ENCODE measurements at regions not wholly inside any gene's neighbourhood (a gene's known extent, or its start where the extent isn't known, plus 50 kb on each side); places are given as distances from the start of the nearest gene placed in this dataset.

- Mint-ChIP-seq H3K36me3 (no peaks in the 10 kb centered on the region), H3K4me3 (no peak overlapping the region), H3K9me3 (no peaks in the 10 kb centered on the region), H3K27me3 (no peaks in the 10 kb centered on the region), H3K27ac (no peak overlapping the region), H3K4me1 (ENCODE audit: unreplicated experiment) (no peaks in the 10 kb centered on the region)
- no peak for TF ChIP-seq CTCF (conservative IDR thresholded peaks at IDR 0.05)
- DNase-seq (ENCODE audit: extremely low spot score, unreplicated experiment): no peak
Observed at GRCh38 chr18:71437511-71437910, 1106.6 kb downstream of the CBLN2 start.

GRCh38 chr18:71433373-71433772, 1110.8 kb downstream of the CBLN2 start:
- Mint-ChIP-seq H3K4me3 (no peak overlapping the region), H3K9me3 (no peaks in the 10 kb centered on the region), H3K36me3 (no peaks in the 10 kb centered on the region), H3K27me3 (no peaks in the 10 kb centered on the region), H3K27ac (no peak overlapping the region), H3K4me1 (ENCODE audit: unreplicated experiment) (no peaks in the 10 kb centered on the region)
- DNase-seq (ENCODE audit: extremely low spot score, unreplicated experiment): no peak
- TF ChIP-seq CTCF (conservative IDR thresholded peaks at IDR 0.05): no peak

GRCh38 chr18:71431689-71432088, 1112.5 kb downstream of the CBLN2 start:
- Mint-ChIP-seq H3K36me3 (no peaks in the 10 kb centered on the region), H3K27ac (no peak overlapping the region), H3K9me3 (no peaks in the 10 kb centered on the region), H3K4me1 (ENCODE audit: unreplicated experiment) (no peaks in the 10 kb centered on the region), H3K4me3 (no peak overlapping the region), H3K27me3 (no peaks in the 10 kb centered on the region)
- DNase-seq (ENCODE audit: extremely low spot score, unreplicated experiment): no peak
- TF ChIP-seq CTCF (conservative IDR thresholded peaks at IDR 0.05): no peak

GRCh38 chr18:71431171-71431570, 1113.0 kb downstream of the CBLN2 start:
- TF ChIP-seq CTCF (conservative IDR thresholded peaks at IDR 0.05): no peak
- Mint-ChIP-seq H3K36me3 (no peaks in the 10 kb centered on the region), H3K4me3 (no peak overlapping the region), H3K9me3 (no peaks in the 10 kb centered on the region), H3K27ac (no peak overlapping the region), H3K4me1 (ENCODE audit: unreplicated experiment) (no peaks in the 10 kb centered on the region), H3K27me3 (no peaks in the 10 kb centered on the region)
- no peak for DNase-seq (ENCODE audit: extremely low spot score, unreplicated experiment)

GRCh38 chr18:71426441-71426840, 1117.7 kb downstream of the CBLN2 start:
- no peak overlapping the region for H3K27ac Mint-ChIP-seq
- no peaks in the 10 kb centered on the region for H3K27me3 Mint-ChIP-seq
- H3K4me3 Mint-ChIP-seq: no peak overlapping the region
- H3K9me3 Mint-ChIP-seq: peaks cover 3% of the 10 kb centered on the region
- no peaks in the 10 kb centered on the region for H3K4me1 Mint-ChIP-seq (ENCODE audit: unreplicated experiment)
- H3K36me3 Mint-ChIP-seq: no peaks in the 10 kb centered on the region
- peak; percentile 60 for TF ChIP-seq CTCF (conservative IDR thresholded peaks at IDR 0.05)
- no peak for DNase-seq (ENCODE audit: extremely low spot score, unreplicated experiment)

GRCh38 chr18:71405169-71405809, 1116.4 kb downstream of the SOCS6 start:
- Mint-ChIP-seq H3K27me3 (no peaks in the 10 kb centered on the region), H3K4me1 (ENCODE audit: unreplicated experiment) (no peaks in the 10 kb centered on the region), H3K4me3 (no peak overlapping the region), H3K36me3 (no peaks in the 10 kb centered on the region), H3K9me3 (no peaks in the 10 kb centered on the region), H3K27ac (no peak overlapping the region)
- no peak for TF ChIP-seq CTCF (conservative IDR thresholded peaks at IDR 0.05)
- no peak for DNase-seq (ENCODE audit: extremely low spot score, unreplicated experiment)

Measured in type B pancreatic cell (in vitro differentiated cells).